ENCODE measurements at regions not wholly inside any gene's neighbourhood (a gene's known extent, or its start where the extent isn't known, plus 50 kb on each side); places are given as distances from the start of the nearest gene placed in this dataset.

GRCh38 chr7:13159003-13159402 is 471.6 kb downstream of the ARL4A start:
- TF ChIP-seq, protein P1, sequence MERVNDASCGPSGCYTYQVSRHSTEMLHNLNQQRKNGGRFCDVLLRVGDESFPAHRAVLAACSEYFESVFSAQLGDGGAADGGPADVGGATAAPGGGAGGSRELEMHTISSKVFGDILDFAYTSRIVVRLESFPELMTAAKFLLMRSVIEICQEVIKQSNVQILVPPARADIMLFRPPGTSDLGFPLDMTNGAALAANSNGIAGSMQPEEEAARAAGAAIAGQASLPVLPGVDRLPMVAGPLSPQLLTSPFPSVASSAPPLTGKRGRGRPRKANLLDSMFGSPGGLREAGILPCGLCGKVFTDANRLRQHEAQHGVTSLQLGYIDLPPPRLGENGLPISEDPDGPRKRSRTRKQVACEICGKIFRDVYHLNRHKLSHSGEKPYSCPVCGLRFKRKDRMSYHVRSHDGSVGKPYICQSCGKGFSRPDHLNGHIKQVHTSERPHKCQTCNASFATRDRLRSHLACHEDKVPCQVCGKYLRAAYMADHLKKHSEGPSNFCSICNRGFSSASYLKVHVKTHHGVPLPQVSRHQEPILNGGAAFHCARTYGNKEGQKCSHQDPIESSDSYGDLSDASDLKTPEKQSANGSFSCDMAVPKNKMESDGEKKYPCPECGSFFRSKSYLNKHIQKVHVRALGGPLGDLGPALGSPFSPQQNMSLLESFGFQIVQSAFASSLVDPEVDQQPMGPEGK (CRISPR knock-in tag; IDR thresholded peaks at IDR 0.05; ENCODE audit: borderline replicate concordance): no peak
- TF ChIP-seq POU6F1 (CRISPR knock-in tag; IDR thresholded peaks at IDR 0.05; ENCODE audit: borderline replicate concordance, low read depth) (no peak), TCF4 (CRISPR knock-in tag; IDR thresholded peaks at IDR 0.05; ENCODE audit: borderline replicate concordance) (no peak), CSRNP3 (CRISPR knock-in tag; IDR thresholded peaks at IDR 0.05) (no peak), OSR1 (CRISPR knock-in tag; IDR thresholded peaks at IDR 0.05) (no peak), ZFP30 (CRISPR knock-in tag; IDR thresholded peaks at IDR 0.05) (no peak), ARNTL (CRISPR knock-in tag; IDR thresholded peaks at IDR 0.05; ENCODE audit: borderline replicate concordance, low read depth) (no peak), ZFP3 (CRISPR knock-in tag; IDR thresholded peaks at IDR 0.05) (no peak), ZNF8 (CRISPR knock-in tag; IDR thresholded peaks at IDR 0.05) (no peak)

Data from SK-N-SH treated with all-trans-retinoic acid at 6 μM for 48 hours (cell line).